GM23248 (cell line): ENCODE measurements at regions not wholly inside any gene's neighbourhood (a gene's known extent, or its start where the extent isn't known, plus 50 kb on each side); places are given as distances from the start of the nearest gene placed in this dataset.

Source experiments
- DNase-seq: peaks from one replicate; pipeline ENCODE4 v3.0.0-alpha.2; 2015
- H2AFZ ChIP-seq: fragments of 200-600 bp; sonication (generic); 2 replicates; pipeline ENCODE4 v1.6.1; 2016; ENCODE audit warnings: antibody characterized with exemption
- H3F3A ChIP-seq: fragments of 200-600 bp; sonication (generic); 2 replicates; pipeline ENCODE4 v1.6.1; 2016; ENCODE audit warnings: mild to moderate bottlenecking, antibody characterized with exemption, mixed run types; ENCODE audit not compliant: insufficient read depth
- H3K27ac ChIP-seq: fragments of 200-600 bp; sonication (generic); 2 replicates; pipeline ENCODE4 v1.5.1; 2016; ENCODE audit warnings: mild to moderate bottlenecking
- H3K27me3 ChIP-seq: fragments of 200-600 bp; sonication (generic); replicated peaks from 2 replicates; pipeline ENCODE4 v1.6.1; 2016; ENCODE audit warnings: mild to moderate bottlenecking; ENCODE audit not compliant: insufficient read depth
- H3K36me3 ChIP-seq: fragments of 200-600 bp; sonication (generic); 2 replicates; pipeline ENCODE4 v1.6.1; 2016; ENCODE audit warnings: low read depth, mild to moderate bottlenecking
- H3K4me1 ChIP-seq: fragments of 200-600 bp; sonication (generic); 2 replicates; pipeline ENCODE4 v1.6.1; 2016; ENCODE audit warnings: mild to moderate bottlenecking; ENCODE audit not compliant: insufficient read depth
- H3K4me2 ChIP-seq: fragments of 200-600 bp; sonication (generic); one replicate; pipeline ENCODE4 v1.6.1; 2016; ENCODE audit warnings: mild to moderate bottlenecking; ENCODE audit not compliant: unreplicated experiment
- H3K4me3 ChIP-seq: fragments of 200-600 bp; sonication (generic); 2 replicates; pipeline ENCODE4 v1.5.1; 2016; ENCODE audit warnings: mild to moderate bottlenecking
- H3K79me2 ChIP-seq: fragments of 200-600 bp; sonication (generic); 2 replicates; pipeline ENCODE4 v1.6.1; 2016; ENCODE audit warnings: mild to moderate bottlenecking; ENCODE audit not compliant: insufficient read depth
- H3K9ac ChIP-seq: fragments of 200-600 bp; sonication (generic); 2 replicates; pipeline ENCODE4 v1.6.1; 2016; ENCODE audit warnings: mild to moderate bottlenecking
- H3K9me2 ChIP-seq: fragments of 200-600 bp; sonication (generic); 2 replicates; pipeline ENCODE4 v1.6.1; 2016; ENCODE audit warnings: mixed run types, mild to moderate bottlenecking, moderate library complexity; ENCODE audit not compliant: insufficient read depth
- H3K9me3 ChIP-seq: fragments of 200-600 bp; sonication (generic); one replicate; pipeline ENCODE4 v1.6.1; 2017; ENCODE audit warnings: low read depth
- H4K20me1 ChIP-seq: fragments of 200-600 bp; sonication (generic); 2 replicates; pipeline ENCODE4 v1.6.0; 2016; ENCODE audit not compliant: insufficient read depth
- EZH2 ChIP-seq: fragments of 200-600 bp; sonication (generic); IDR thresholded peaks from 2 replicates; pipeline ENCODE4 v1.6.1; 2018; ENCODE audit warnings: antibody characterized with exemption, mild to moderate bottlenecking; ENCODE audit not compliant: insufficient read depth, poor library complexity, severe bottlenecking
- EZH2phosphoT487 ChIP-seq: fragments of 200-600 bp; sonication (generic); IDR thresholded peaks from 2 replicates; pipeline ENCODE4 v1.6.1; 2018; ENCODE audit warnings: antibody characterized with exemption, moderate library complexity, mild to moderate bottlenecking, low read depth; ENCODE audit not compliant: insufficient read depth
- WGBS, 2 experiments: methylation state at CpG; one replicate each; pipeline ENCODE4 v1.1.6; 2015 to 2017; ENCODE audit warnings: low lambda C conversion rate in 2 of 2, low coverage in 1 of 2; ENCODE audit errors: missing lambda C conversion rate in 2 of 2; 5-methylcytosine and 5-hydroxymethylcytosine counted together
- in situ Hi-C: fragments of 300-500 bp; cut with MboI; formaldehyde crosslinking; loops from 2 replicates; pipeline ENCODE4 v1.15.0; 2020

DNA sequence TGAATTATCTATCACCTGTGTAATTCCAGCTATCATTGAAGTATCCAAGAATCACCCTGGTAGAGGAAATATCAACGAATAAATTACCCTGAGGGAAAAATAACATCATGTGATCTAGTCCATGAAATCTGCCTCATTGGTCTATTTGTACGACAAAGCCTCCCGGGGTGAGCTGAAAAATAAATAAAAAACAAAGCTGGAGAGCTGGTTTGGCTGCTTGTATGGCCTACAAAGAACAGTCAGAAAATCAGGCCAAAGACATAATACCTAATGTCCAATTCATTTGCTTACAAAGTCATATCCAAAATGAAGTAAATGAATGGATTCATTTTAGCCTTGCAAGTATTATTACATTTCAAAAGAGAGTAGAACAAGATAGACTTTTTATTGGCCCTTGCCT is 449.9 kb downstream of the KLF12 start:
- Histone ChIP-seq H3K27ac (no peak overlapping the region), H2AFZ (no peak overlapping the region), H3K4me3 (no peak overlapping the region), H3K9ac (no peak overlapping the region), H3K79me2 (no peaks in the 10 kb centered on the region), H3K4me2 (no peak overlapping the region), H3K27me3 (no peaks in the 10 kb centered on the region), H3K9me3 (no peaks in the 10 kb centered on the region), H3K36me3 (no peaks in the 10 kb centered on the region), H3K9me2 (0 out of 2 replicates have a peak, but pooled peaks cover 4% of the 10 kb centered on the region), H4K20me1 (no peaks in the 10 kb centered on the region), H3F3A (no peaks in the 10 kb centered on the region), H3K4me1 (no peaks in the 10 kb centered on the region)
- WGBS, 2 experiments, result 94 to 98% methylated on average over 3 of the region's 3 CpGs
- no peak for TF ChIP-seq EZH2
- no peak for TF ChIP-seq EZH2phosphoT487
- DNase-seq, result no peak
- in situ Hi-C loops, result no loop called here

DNA sequence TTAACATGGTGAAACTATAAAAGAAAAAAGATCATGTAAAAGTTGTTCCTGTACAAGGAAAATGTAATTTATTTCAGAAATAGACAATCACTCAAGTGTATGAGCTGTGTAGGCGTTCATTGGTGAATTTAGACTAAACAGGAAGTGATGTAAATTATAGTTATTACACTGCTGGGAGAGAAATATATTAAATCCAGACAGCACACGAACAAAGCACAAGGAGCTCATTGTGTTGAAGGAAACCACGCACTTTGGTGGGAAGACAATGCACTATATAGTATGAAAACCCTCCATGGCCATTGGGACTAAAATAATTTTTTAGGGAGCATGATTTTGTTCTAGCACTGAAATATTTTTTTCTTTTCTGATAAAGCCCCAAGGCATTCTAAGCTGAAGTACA is 450.5 kb downstream of the KLF12 start:
- H3K4me3 ChIP-seq, result no peak overlapping the region
- H3K9me3 ChIP-seq, result no peaks in the 10 kb centered on the region
- no peaks in the 10 kb centered on the region for H4K20me1 ChIP-seq
- 0 out of 2 replicates have a peak, but pooled peaks cover 4% of the 10 kb centered on the region for H3K9me2 ChIP-seq
- no peaks in the 10 kb centered on the region for H3K4me1 ChIP-seq
- no peaks in the 10 kb centered on the region for H3F3A ChIP-seq
- no peaks in the 10 kb centered on the region for H3K36me3 ChIP-seq
- no peak overlapping the region for H2AFZ ChIP-seq
- no peak overlapping the region for H3K4me2 ChIP-seq
- no peaks in the 10 kb centered on the region for H3K27me3 ChIP-seq
- in situ Hi-C loops, result no loop called here
- no peaks in the 10 kb centered on the region for H3K79me2 ChIP-seq
- DNase-seq, result no peak
- 85 to 86% methylated on average over 3 of the region's 3 CpGs for WGBS, 2 experiments
- H3K9ac ChIP-seq, result no peak overlapping the region
- TF ChIP-seq EZH2 (no peak), EZH2phosphoT487 (no peak)
- no peak overlapping the region for H3K27ac ChIP-seq

GRCh38 chr13:73681779-73682178 is 452.4 kb downstream of the KLF12 start:
- no peak overlapping the region for H3K27ac ChIP-seq
- H3K9me2 ChIP-seq, result no peaks in the 10 kb centered on the region
- no peaks in the 10 kb centered on the region for H3K79me2 ChIP-seq
- H2AFZ ChIP-seq, result no peak overlapping the region
- H3K9ac ChIP-seq, result no peak overlapping the region
- WGBS, 2 experiments, result 100% methylated on average over 2 of the region's 2 CpGs
- H3K4me3 ChIP-seq, result no peak overlapping the region
- TF ChIP-seq EZH2 (no peak), EZH2phosphoT487 (no peak)
- no peaks in the 10 kb centered on the region for H4K20me1 ChIP-seq
- no peaks in the 10 kb centered on the region for H3K36me3 ChIP-seq
- H3K4me2 ChIP-seq, result no peak overlapping the region
- in situ Hi-C loops, result no loop called here
- H3K27me3 ChIP-seq, result no peaks in the 10 kb centered on the region
- H3F3A ChIP-seq, result no peaks in the 10 kb centered on the region
- no peaks in the 10 kb centered on the region for H3K9me3 ChIP-seq
- DNase-seq, result no peak
- peaks cover 4% of the 10 kb centered on the region for H3K4me1 ChIP-seq

DNA sequence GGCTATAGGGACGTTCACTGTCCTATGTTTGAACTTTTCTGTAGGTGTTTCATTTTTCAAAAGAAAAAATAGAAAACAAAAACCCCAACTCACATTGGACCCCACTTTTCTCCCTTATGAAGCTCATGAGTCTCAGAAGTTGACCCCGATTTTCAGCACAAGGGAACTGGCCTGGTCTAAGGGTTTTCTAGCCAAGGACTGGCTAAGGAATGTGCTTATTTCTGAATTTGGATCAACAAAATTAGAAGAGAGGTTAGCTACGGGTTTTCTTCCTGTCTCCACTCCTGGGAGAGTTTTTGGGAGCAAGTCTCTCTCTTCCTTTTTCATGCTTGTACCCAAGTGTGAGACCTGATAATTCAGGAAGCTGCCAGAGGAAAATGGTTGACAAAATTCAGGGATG is 453.2 kb downstream of the KLF12 start:
- H3F3A ChIP-seq, result no peaks in the 10 kb centered on the region
- TF ChIP-seq EZH2phosphoT487, result no peak
- TF ChIP-seq EZH2, result no peak
- no peak overlapping the region for H3K4me2 ChIP-seq
- H3K27ac ChIP-seq, result no peak overlapping the region
- WGBS, 2 experiments, result 38 to 43% methylated on average over 3 of the region's 3 CpGs
- H3K27me3 ChIP-seq, result no peaks in the 10 kb centered on the region
- H2AFZ ChIP-seq, result no peak overlapping the region
- H3K9ac ChIP-seq, result no peak overlapping the region
- peaks cover 4% of the 10 kb centered on the region for H3K4me1 ChIP-seq
- no peaks in the 10 kb centered on the region for H3K9me3 ChIP-seq
- H4K20me1 ChIP-seq, result no peaks in the 10 kb centered on the region
- in situ Hi-C loops, result no loop called here
- no peak for DNase-seq
- H3K36me3 ChIP-seq, result no peaks in the 10 kb centered on the region
- H3K4me3 ChIP-seq, result no peak overlapping the region
- H3K9me2 ChIP-seq, result no peaks in the 10 kb centered on the region
- no peaks in the 10 kb centered on the region for H3K79me2 ChIP-seq

GRCh38 chr13:73677048-73677601 is 457.1 kb downstream of the KLF12 start:
- peak; percentile 36 for DNase-seq
- Histone ChIP-seq H3K36me3 (no peaks in the 10 kb centered on the region), H3K9me3 (no peaks in the 10 kb centered on the region), H3K4me2 (no peak overlapping the region), H3K9me2 (no peaks in the 10 kb centered on the region), H2AFZ (peak overlapping the region; percentile 3; the same call in 1 of the 2 replicates), H3K4me3 (no peak overlapping the region), H3K9ac (no peak overlapping the region), H4K20me1 (no peaks in the 10 kb centered on the region), H3K79me2 (no peaks in the 10 kb centered on the region), H3K4me1 (peaks cover 4% of the 10 kb centered on the region), H3K27me3 (no peaks in the 10 kb centered on the region), H3K27ac (no peak overlapping the region), H3F3A (no peaks in the 10 kb centered on the region)
- WGBS, 2 experiments, result 66 to 70% methylated on average over 4 of the region's 4 CpGs
- in situ Hi-C loops, result no loop called here
- TF ChIP-seq EZH2, result no peak
- TF ChIP-seq EZH2phosphoT487, result no peak
